K562 (cell line): ENCODE measurements at regions not wholly inside any gene's neighbourhood (a gene's known extent, or its start where the extent isn't known, plus 50 kb on each side); places are given as distances from the start of the nearest gene placed in this dataset.

Experiments used
- MAX ChIP-seq: sonication (generic); formaldehyde crosslinking; IDR thresholded peaks from 2 replicates; pipeline ENCODE4 v1.9.0; 2022; ENCODE audit warnings: mild to moderate bottlenecking, missing genetic modification reagents
- NFIX ChIP-seq: fragments of 250-450 bp; sonication (Bioruptor Pico); IDR thresholded peaks from 2 replicates; pipeline ENCODE4 v1.4.0; 2020; ENCODE audit warnings: low read depth, mild to moderate bottlenecking, moderate library complexity
- POLR2AphosphoS5 ChIP-seq: IDR thresholded peaks from 2 replicates; pipeline ENCODE4 v1.6.1; 2011; ENCODE audit warnings: mild to moderate bottlenecking, low read depth, low read length, moderate library complexity; ENCODE audit not compliant: control insufficient read depth, insufficient read depth
- REST ChIP-seq, 2 experiments: fragments of 450-650 bp; formaldehyde crosslinking in 1 of 2; IDR thresholded peaks; 2 replicates each; pipeline versions ENCODE4 v1.4.0 to v1.6.1; 2014 to 2020; ENCODE audit warnings: mild to moderate bottlenecking in 2 of 2, borderline replicate concordance in 1 of 2, low read depth in 1 of 2
- TBP ChIP-seq: optimal IDR thresholded peaks from 2 replicates; pipeline ENCODE3; 2011; ENCODE audit warnings: low read depth, low read length, improper control_type of control experiment
- ZBTB40 ChIP-seq, 2 experiments: fragments of 450-650 bp in 1 of 2; sonication (generic) in 1 of 2; formaldehyde crosslinking in 1 of 2; IDR thresholded peaks; 2 replicates each; pipeline versions ENCODE4 v1.7.1 to v1.9.0; 2016 to 2022; ENCODE audit warnings: inconsistent platforms in 1 of 2, mild to moderate bottlenecking in 1 of 2, missing genetic modification reagents in 1 of 2

- no peak for TF ChIP-seq MAX (CRISPR knock-in tag)
- no peak for TF ChIP-seq POLR2AphosphoS5
- TF ChIP-seq TBP, result no peak
- no peak for TF ChIP-seq NFIX (CRISPR knock-in tag)
- TF ChIP-seq REST (IDR thresholded peaks at IDR 0.05; ENCODE audit: borderline replicate concordance), result no peak
- no peak for TF ChIP-seq REST (CRISPR knock-in tag; IDR thresholded peaks at IDR 0.05; ENCODE audit: low read depth)
- TF ChIP-seq ZBTB40 (IDR thresholded peaks at IDR 0.05), result no peak
- no peak for TF ChIP-seq ZBTB40 (CRISPR knock-in tag; IDR thresholded peaks at IDR 0.05)
These were observed 769.7 kb upstream of the RBFOX1 start for GRCh38 chr16:6562986-6563385.
